Fibroblast of lung (primary cell): ENCODE measurements at regions not wholly inside any gene's neighbourhood (a gene's known extent, or its start where the extent isn't known, plus 50 kb on each side); places are given as distances from the start of the nearest gene placed in this dataset.

ENCODE experiments used
- EZH2 ChIP-seq: IDR thresholded peaks from 2 replicates; pipeline ENCODE4 v1.5.1; 2012; ENCODE audit warnings: low read length, control low read depth, mild to moderate bottlenecking; ENCODE audit errors: missing control alignments
- TF ChIP-seq, protein P1 (sequence below), 2 donors: IDR thresholded peaks in 1 of 2; conservative IDR thresholded peaks in 1 of 2; 1 replicate in 1 of 2; 2 replicates in 1 of 2; pipeline ENCODE4 v1.5.1; 2011 to 2012; ENCODE audit warnings: low read length in 2 of 2, control low read depth in 1 of 2, inconsistent platforms in 1 of 2, low read depth in 1 of 2, mild to moderate bottlenecking in 1 of 2

DNA sequence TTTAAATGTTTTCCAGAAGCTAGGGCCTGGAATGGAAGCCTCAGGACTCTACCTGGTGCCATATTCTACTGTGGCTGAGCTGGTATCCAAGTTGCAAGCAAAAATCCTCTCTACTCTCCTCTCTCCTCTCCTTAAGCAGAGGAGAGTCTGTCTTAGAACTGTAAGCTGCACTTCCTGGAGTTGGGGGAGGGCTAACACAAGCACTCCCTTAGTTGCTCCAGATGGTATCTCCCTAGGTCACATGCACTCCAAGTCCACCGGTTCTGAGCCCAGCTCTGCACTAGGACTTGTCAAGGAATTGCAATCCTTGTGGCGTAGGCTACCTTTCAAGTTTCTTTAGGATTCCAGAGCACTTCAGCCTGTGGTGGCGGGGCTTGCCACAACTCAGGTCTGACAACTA lies 513.9 kb upstream of the RGMB start:
- TF ChIP-seq, protein P1, sequence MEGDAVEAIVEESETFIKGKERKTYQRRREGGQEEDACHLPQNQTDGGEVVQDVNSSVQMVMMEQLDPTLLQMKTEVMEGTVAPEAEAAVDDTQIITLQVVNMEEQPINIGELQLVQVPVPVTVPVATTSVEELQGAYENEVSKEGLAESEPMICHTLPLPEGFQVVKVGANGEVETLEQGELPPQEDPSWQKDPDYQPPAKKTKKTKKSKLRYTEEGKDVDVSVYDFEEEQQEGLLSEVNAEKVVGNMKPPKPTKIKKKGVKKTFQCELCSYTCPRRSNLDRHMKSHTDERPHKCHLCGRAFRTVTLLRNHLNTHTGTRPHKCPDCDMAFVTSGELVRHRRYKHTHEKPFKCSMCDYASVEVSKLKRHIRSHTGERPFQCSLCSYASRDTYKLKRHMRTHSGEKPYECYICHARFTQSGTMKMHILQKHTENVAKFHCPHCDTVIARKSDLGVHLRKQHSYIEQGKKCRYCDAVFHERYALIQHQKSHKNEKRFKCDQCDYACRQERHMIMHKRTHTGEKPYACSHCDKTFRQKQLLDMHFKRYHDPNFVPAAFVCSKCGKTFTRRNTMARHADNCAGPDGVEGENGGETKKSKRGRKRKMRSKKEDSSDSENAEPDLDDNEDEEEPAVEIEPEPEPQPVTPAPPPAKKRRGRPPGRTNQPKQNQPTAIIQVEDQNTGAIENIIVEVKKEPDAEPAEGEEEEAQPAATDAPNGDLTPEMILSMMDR (conservative IDR thresholded peaks at IDR 0.05 in 1 of 2, IDR thresholded peaks at IDR 0.05 in 1 of 2; ENCODE audit: low read depth in 1 of 2, low read length in 2 of 2) = no peak
- no peak for TF ChIP-seq EZH2
